Amniotic epithelial cell (primary cell): ENCODE measurements at regions not wholly inside any gene's neighbourhood (a gene's known extent, or its start where the extent isn't known, plus 50 kb on each side); places are given as distances from the start of the nearest gene placed in this dataset.

Experiments
- DNase-seq: peaks from one replicate; pipeline ENCODE4 v3.0.0-alpha.2; 2010; ENCODE audit warnings: low read depth

- no peak for DNase-seq
Observed at GRCh38 chr4:28947374-28947773, 1772.8 kb upstream of the PCDH7 start.

GRCh38 chr4:28948501-28948900 lies 1771.7 kb upstream of the PCDH7 start:
- peak; percentile 79 for DNase-seq

- DNase-seq: peak; percentile 86
Observed at GRCh38 chr4:28966982-28967381, 1753.2 kb upstream of the PCDH7 start.

- peak; percentile 84 for DNase-seq
Observed at GRCh38 chr4:28973587-28974350, 1746.4 kb upstream of the PCDH7 start.

GRCh38 chr4:28976369-28976768 lies 1743.8 kb upstream of the PCDH7 start:
- no peak for DNase-seq

GRCh38 chr4:29002151-29002550 lies 1718.0 kb upstream of the PCDH7 start:
- DNase-seq: peak; percentile 3

- no peak for DNase-seq
Observed at GRCh38 chr4:29005838-29006237, 1714.3 kb upstream of the PCDH7 start.

- DNase-seq: no peak
Observed at GRCh38 chr4:29009908-29010307, 1710.3 kb upstream of the PCDH7 start.

GRCh38 chr4:29013341-29013740 lies 1706.8 kb upstream of the PCDH7 start:
- no peak for DNase-seq

- no peak for DNase-seq
Observed at GRCh38 chr4:29014555-29014954, 1705.6 kb upstream of the PCDH7 start.

- no peak for DNase-seq
Observed at GRCh38 chr4:29033703-29034102, 1686.5 kb upstream of the PCDH7 start.

GRCh38 chr4:29037501-29037900 lies 1682.7 kb upstream of the PCDH7 start:
- DNase-seq: no peak

- DNase-seq: no peak
Observed at GRCh38 chr4:29043411-29043810, 1676.8 kb upstream of the PCDH7 start.

GRCh38 chr4:29046186-29046585 lies 1674.0 kb upstream of the PCDH7 start:
- peak; percentile 74 for DNase-seq

- DNase-seq: peak; percentile 83
Observed at GRCh38 chr4:29046781-29047180, 1673.4 kb upstream of the PCDH7 start.

GRCh38 chr4:29047341-29048041 lies 1672.7 kb upstream of the PCDH7 start:
- no peak for DNase-seq

GRCh38 chr4:29051381-29051965 lies 1668.7 kb upstream of the PCDH7 start:
- DNase-seq: no peak

GRCh38 chr4:29052266-29052665 lies 1667.9 kb upstream of the PCDH7 start:
- DNase-seq: no peak

GRCh38 chr4:29058531-29058930 lies 1661.6 kb upstream of the PCDH7 start:
- DNase-seq: peak; percentile 69

GRCh38 chr4:29066861-29067260 lies 1653.3 kb upstream of the PCDH7 start:
- DNase-seq: peak; percentile 51

GRCh38 chr4:29073571-29073970 lies 1646.6 kb upstream of the PCDH7 start:
- peak; percentile 28 for DNase-seq

- no peak for DNase-seq
Observed at GRCh38 chr4:29075366-29075765, 1644.8 kb upstream of the PCDH7 start.

GRCh38 chr4:29079260-29079659 lies 1640.9 kb upstream of the PCDH7 start:
- DNase-seq: no peak
